ENCODE measurements at regions not wholly inside any gene's neighbourhood (a gene's known extent, or its start where the extent isn't known, plus 50 kb on each side); places are given as distances from the start of the nearest gene placed in this dataset.

DNA sequence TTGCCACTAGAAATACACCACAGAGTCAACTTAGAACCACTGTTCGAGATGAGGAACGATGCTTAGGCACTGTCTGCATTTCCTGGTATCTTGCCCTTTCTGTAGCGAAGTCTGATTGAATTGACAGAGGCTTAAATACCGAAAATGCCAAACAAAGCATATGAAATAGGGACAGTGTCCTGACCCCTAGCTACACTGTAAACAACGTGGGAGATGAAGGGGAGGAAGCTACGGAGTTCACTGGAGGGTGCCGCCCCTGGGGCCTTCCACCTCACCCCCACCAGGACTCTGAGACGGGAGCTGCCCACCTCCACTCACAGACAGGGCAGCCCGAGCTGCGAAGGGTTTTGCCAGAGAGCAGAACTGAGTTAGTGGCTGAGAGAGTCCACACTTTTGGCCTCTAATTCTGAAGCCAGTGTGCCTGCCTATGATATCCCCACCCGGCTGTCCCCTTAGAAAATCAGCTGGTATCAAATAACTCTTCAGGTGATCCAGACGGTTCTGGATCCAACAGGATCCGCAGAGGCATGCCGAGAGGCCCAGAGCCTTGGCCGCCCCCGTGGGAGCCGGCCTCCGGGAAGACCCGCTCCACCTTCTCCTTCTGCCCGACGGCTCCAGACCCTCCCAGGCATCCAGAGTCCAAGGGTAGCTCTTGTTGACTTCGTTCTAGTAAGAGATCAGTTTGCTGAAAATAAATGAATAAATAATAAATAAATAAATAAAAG lies 230.7 kb upstream of the DIO3 start:
- no peak for TF ChIP-seq POLR2AphosphoS5 (IDR thresholded peaks at IDR 0.05; ENCODE audit: low read depth, low read length)
- TF ChIP-seq POLR2A (IDR thresholded peaks at IDR 0.05; ENCODE audit: low read depth, low read length): no peak
- TF ChIP-seq TAF1 (IDR thresholded peaks at IDR 0.05; ENCODE audit: low read depth, low read length): no peak
- no peak for TF ChIP-seq SPI1 (IDR thresholded peaks at IDR 0.05; ENCODE audit: low read depth, low read length)
- TF ChIP-seq POU2F2 (IDR thresholded peaks at IDR 0.05; ENCODE audit: low read depth, low read length): no peak
- TF ChIP-seq PAX5 (IDR thresholded peaks at IDR 0.05; ENCODE audit: insufficient read depth, low read length, severe bottlenecking): no peak
